HEK293T (cell line): ENCODE measurements at regions not wholly inside any gene's neighbourhood (a gene's known extent, or its start where the extent isn't known, plus 50 kb on each side); places are given as distances from the start of the nearest gene placed in this dataset.

ENCODE experiments used
- BHLHE40 ChIP-seq: fragments of 450-650 bp; IDR thresholded peaks from 2 replicates; pipeline ENCODE4 v1.6.1; 2016; ENCODE audit warnings: mild to moderate bottlenecking, moderate library complexity, borderline replicate concordance
- CTBP1 ChIP-seq: fragments of 450-650 bp; IDR thresholded peaks from 2 replicates; pipeline ENCODE4 v1.6.1; 2016; ENCODE audit warnings: borderline replicate concordance
- ELF4 ChIP-seq: fragments of 450-650 bp; IDR thresholded peaks from 2 replicates; pipeline ENCODE4 v1.6.1; 2017; ENCODE audit warnings: antibody characterized with exemption
- FOXA1 ChIP-seq: fragments of 450-650 bp; IDR thresholded peaks from 2 replicates; pipeline ENCODE4 v1.6.1; 2016; ENCODE audit warnings: mild to moderate bottlenecking
- FOXM1 ChIP-seq: fragments of 450-650 bp; IDR thresholded peaks from 2 replicates; pipeline ENCODE4 v1.6.1; 2017; ENCODE audit warnings: mild to moderate bottlenecking, borderline replicate concordance
- HDGF ChIP-seq: fragments of 450-650 bp; IDR thresholded peaks from 2 replicates; pipeline ENCODE4 v1.6.1; 2017; ENCODE audit warnings: antibody characterized with exemption, borderline replicate concordance
- SP1 ChIP-seq: fragments of 450-650 bp; IDR thresholded peaks from 2 replicates; pipeline ENCODE4 v1.6.1; 2017
- SUZ12 ChIP-seq: fragments of 450-650 bp; IDR thresholded peaks from 2 replicates; pipeline ENCODE4 v1.6.1; 2016; ENCODE audit warnings: mild to moderate bottlenecking
- TARDBP ChIP-seq: fragments of 450-650 bp; IDR thresholded peaks from 2 replicates; pipeline ENCODE4 v1.6.1; 2016
- TF ChIP-seq, protein P1 (sequence below): fragments of 450-650 bp; IDR thresholded peaks from 2 replicates; pipeline ENCODE4 v1.6.1; 2016

GRCh38 chr2:150626934-150627411 lies 139.5 kb upstream of the RND3 start:
- TF ChIP-seq SUZ12 (no peak), HDGF (no peak), CTBP1 (no peak), FOXA1 (no peak), FOXM1 (no peak), SP1 (no peak), TARDBP (no peak), BHLHE40 (no peak), ELF4 (no peak)
- TF ChIP-seq, protein P1, sequence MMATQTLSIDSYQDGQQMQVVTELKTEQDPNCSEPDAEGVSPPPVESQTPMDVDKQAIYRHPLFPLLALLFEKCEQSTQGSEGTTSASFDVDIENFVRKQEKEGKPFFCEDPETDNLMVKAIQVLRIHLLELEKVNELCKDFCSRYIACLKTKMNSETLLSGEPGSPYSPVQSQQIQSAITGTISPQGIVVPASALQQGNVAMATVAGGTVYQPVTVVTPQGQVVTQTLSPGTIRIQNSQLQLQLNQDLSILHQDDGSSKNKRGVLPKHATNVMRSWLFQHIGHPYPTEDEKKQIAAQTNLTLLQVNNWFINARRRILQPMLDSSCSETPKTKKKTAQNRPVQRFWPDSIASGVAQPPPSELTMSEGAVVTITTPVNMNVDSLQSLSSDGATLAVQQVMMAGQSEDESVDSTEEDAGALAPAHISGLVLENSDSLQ, result no peak
